ENCODE measurements at regions not wholly inside any gene's neighbourhood (a gene's known extent, or its start where the extent isn't known, plus 50 kb on each side); places are given as distances from the start of the nearest gene placed in this dataset.

DNA sequence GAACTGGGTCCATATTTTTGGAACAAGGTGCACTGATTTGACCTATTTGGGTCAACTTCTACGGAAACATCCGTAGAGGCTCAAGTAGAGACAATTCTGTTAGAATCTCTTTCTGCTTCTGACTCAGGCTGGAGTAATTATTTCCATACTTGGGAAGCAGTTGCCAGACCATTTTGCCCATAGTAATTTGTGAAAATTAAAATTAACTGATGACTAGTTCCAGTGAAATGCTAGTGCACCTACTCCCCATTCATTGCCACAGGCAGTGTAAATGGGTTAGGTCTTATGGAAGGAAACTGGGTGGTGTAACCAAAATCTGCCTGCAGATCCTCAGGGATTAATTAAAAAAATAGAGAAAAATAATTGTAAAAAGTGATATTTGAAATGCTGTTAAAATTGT lies 201.1 kb downstream of the TENT4A start:
- WGBS (ENCODE audit: insufficient coverage, low lambda C conversion rate): no CpG with 5 or more reads among the region's 2 CpGs
- Histone ChIP-seq H3K9me3 (ENCODE audit: control insufficient read depth, low read depth, low read length) (no peaks in the 10 kb centered on the region), H3K4me1 (ENCODE audit: control insufficient read depth, insufficient read depth, low read length) (no peaks in the 10 kb centered on the region), H3K27ac (ENCODE audit: low read length) (no peak overlapping the region), H3K36me3 (ENCODE audit: control insufficient read depth, insufficient read depth, low read length) (no peaks in the 10 kb centered on the region), H3K4me3 (ENCODE audit: low read length) (no peak overlapping the region), H3K27me3 (ENCODE audit: control insufficient read depth, insufficient read depth, low read length) (no peaks in the 10 kb centered on the region)
- DNase-seq: no peak

DNA sequence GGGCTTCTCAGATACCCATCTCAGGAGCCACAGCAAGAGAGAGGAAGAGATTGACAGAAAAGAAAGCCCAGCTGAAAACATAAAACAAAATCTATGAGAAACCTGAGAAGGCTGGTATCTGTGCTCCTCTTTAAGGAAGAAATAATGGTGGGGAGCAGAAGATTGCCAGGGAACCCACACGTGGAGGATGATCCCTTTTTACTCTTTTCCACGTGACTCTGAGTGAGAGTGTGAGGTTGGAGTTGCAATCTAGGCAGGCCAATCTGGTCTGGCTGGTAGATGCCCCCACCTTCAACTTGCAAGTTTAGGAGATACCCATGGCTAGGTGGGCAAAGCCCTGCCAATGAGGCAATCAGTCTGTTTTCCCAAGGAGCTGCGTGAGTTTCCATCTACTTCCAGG lies 202.3 kb downstream of the TENT4A start:
- no peaks in the 10 kb centered on the region for H3K4me1 ChIP-seq (ENCODE audit: control insufficient read depth, insufficient read depth, low read length)
- no peak overlapping the region for H3K4me3 ChIP-seq (ENCODE audit: low read length)
- no peaks in the 10 kb centered on the region for H3K9me3 ChIP-seq (ENCODE audit: control insufficient read depth, low read depth, low read length)
- no peaks in the 10 kb centered on the region for H3K36me3 ChIP-seq (ENCODE audit: control insufficient read depth, insufficient read depth, low read length)
- 80% methylated on average over 1 of the region's 3 CpGs for WGBS (ENCODE audit: insufficient coverage, low lambda C conversion rate)
- no peak for DNase-seq
- H3K27ac ChIP-seq (ENCODE audit: low read length): no peak overlapping the region
- no peaks in the 10 kb centered on the region for H3K27me3 ChIP-seq (ENCODE audit: control insufficient read depth, insufficient read depth, low read length)

DNA sequence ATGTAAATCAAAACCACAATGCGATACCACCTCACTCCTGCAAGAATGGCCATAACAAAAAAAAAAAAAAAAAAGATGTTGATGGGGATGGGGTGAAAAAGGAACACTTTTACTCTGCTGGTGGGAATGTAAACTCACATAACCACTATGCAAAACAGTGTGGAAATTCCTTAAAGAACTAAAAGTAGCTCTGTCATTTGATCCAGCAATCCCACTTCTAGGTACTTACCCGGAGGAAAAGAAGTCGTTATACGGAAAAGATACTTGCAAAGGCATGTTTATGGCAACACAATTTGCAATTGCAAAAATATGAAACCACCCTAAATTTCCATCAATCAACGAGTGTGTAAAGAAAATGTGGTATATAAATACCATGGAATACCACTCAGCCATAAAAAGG lies 205.0 kb downstream of the TENT4A start:
- DNase-seq: no peak
- H3K9me3 ChIP-seq (ENCODE audit: control insufficient read depth, low read depth, low read length): no peaks in the 10 kb centered on the region
- no peaks in the 10 kb centered on the region for H3K27me3 ChIP-seq (ENCODE audit: control insufficient read depth, insufficient read depth, low read length)
- 100% methylated on average over 1 of the region's 5 CpGs for WGBS (ENCODE audit: insufficient coverage, low lambda C conversion rate)
- H3K36me3 ChIP-seq (ENCODE audit: control insufficient read depth, insufficient read depth, low read length): no peaks in the 10 kb centered on the region
- H3K4me1 ChIP-seq (ENCODE audit: control insufficient read depth, insufficient read depth, low read length): no peaks in the 10 kb centered on the region
- H3K4me3 ChIP-seq (ENCODE audit: low read length): no peak overlapping the region
- no peak overlapping the region for H3K27ac ChIP-seq (ENCODE audit: low read length)

DNA sequence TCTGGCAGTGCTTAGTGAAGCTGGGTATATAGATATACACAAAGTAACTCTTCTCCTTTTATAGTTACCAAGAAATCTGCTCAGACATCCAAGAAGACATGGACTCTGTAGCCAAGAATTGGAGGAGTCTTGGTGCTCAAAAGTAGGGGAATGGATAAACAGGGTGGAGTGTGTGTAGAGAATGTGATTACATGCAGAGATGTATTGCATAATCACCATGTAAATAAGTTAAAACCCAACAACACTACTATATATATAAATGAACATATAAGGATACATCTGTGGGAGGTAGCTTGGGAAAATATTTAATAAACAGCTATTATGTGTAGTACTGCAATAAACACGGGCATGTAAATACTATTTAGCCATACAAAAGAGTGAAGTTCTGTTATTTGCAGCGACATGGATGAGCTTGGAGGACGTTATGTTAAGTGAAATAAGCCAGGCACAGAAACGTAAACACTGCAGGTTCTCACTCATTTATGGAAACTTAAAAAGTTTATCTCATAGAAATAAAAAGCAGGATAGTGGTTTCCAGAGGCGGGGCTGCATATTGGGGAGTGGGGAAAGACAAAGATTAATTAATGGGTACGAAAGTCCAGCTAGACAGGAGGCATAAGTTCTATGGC lies 207.5 kb downstream of the TENT4A start:
- H3K36me3 ChIP-seq (ENCODE audit: control insufficient read depth, insufficient read depth, low read length): no peaks in the 10 kb centered on the region
- no peak overlapping the region for H3K27ac ChIP-seq (ENCODE audit: low read length)
- no peaks in the 10 kb centered on the region for H3K9me3 ChIP-seq (ENCODE audit: control insufficient read depth, low read depth, low read length)
- no peaks in the 10 kb centered on the region for H3K27me3 ChIP-seq (ENCODE audit: control insufficient read depth, insufficient read depth, low read length)
- 81% methylated on average over 3 of the region's 6 CpGs for WGBS (ENCODE audit: insufficient coverage, low lambda C conversion rate)
- H3K4me3 ChIP-seq (ENCODE audit: low read length): no peak overlapping the region
- DNase-seq: no peak
- no peaks in the 10 kb centered on the region for H3K4me1 ChIP-seq (ENCODE audit: control insufficient read depth, insufficient read depth, low read length)

DNA sequence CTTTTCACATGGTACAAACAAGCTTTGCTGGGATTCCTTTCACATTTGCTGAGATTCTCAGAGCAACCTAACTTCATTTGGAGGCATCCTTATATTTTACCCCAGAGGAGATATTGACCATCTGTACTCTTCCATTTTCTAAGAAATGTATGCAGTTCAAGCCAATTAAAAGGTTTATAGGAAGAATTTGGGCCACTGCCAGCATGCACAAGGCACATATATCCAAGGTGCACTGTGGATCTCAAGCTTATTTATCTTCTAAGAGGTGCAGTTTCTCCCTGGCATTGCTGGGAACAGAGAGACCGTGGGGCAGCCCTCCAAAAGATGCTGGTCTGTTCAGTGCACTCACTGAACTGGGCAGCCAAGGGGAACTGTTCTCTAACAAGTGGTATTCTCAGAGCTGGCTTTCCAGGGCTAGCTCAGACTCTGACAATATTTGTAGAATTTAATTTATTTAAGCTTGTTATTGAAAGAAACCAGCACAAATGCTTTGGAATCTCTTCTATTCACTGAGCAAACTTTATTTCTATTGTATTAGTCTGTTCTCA lies 213.3 kb downstream of the TENT4A start:
- no peaks in the 10 kb centered on the region for H3K27me3 ChIP-seq (ENCODE audit: control insufficient read depth, insufficient read depth, low read length)
- WGBS (ENCODE audit: insufficient coverage, low lambda C conversion rate): no CpG with 5 or more reads among the region's 1 CpG
- H3K27ac ChIP-seq (ENCODE audit: low read length): no peak overlapping the region
- no peaks in the 10 kb centered on the region for H3K36me3 ChIP-seq (ENCODE audit: control insufficient read depth, insufficient read depth, low read length)
- no peaks in the 10 kb centered on the region for H3K9me3 ChIP-seq (ENCODE audit: control insufficient read depth, low read depth, low read length)
- DNase-seq: no peak
- no peaks in the 10 kb centered on the region for H3K4me1 ChIP-seq (ENCODE audit: control insufficient read depth, insufficient read depth, low read length)
- H3K4me3 ChIP-seq (ENCODE audit: low read length): no peak overlapping the region

DNA sequence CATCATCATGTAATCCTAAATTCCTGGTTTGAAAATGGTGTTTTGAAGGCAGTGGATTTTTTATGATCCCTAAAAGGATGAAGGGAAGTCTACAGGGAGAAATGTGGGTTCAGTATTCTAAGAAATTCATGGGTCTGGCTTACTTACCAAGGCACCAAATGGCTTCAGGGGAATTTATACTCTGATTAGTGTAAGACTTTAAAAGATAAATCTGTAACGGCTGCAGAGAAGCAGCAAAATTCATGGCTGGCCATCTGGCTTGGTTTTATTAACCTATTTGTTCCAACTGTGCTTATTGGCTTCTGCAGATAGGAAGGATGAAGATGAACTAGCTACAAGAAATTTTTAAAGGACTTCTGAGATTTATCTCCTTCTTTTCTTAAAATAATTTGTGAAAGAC lies 222.8 kb downstream of the TENT4A start:
- Histone ChIP-seq H3K36me3 (ENCODE audit: control insufficient read depth, insufficient read depth, low read length) (no peaks in the 10 kb centered on the region), H3K4me3 (ENCODE audit: low read length) (no peak overlapping the region), H3K27ac (ENCODE audit: low read length) (no peak overlapping the region), H3K4me1 (ENCODE audit: control insufficient read depth, insufficient read depth, low read length) (no peaks in the 10 kb centered on the region), H3K9me3 (ENCODE audit: control insufficient read depth, low read depth, low read length) (no peaks in the 10 kb centered on the region), H3K27me3 (ENCODE audit: control insufficient read depth, insufficient read depth, low read length) (no peaks in the 10 kb centered on the region)
- no peak for DNase-seq
- WGBS (ENCODE audit: insufficient coverage, low lambda C conversion rate): 60% methylated on average over 1 of the region's 1 CpG

DNA sequence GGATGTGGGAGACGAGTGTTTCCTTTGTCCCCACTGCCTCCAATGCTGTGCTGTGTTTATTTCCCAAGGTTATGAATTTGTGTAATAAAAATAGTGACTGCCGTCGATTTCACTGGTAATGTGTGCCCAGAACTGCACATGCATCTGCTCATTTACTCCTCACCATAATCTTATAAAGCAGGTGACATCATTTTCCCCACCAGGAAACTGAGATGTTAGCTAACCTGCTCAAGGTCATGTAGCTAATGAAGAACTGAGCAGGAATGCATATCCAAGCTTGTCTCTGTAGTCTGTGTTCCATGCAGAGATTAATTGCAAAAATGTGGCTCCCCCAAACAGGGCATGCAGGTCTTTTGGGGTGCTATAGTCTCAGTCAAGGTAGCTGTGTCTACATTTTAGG lies 224.4 kb downstream of the TENT4A start:
- no peak for DNase-seq

DNA sequence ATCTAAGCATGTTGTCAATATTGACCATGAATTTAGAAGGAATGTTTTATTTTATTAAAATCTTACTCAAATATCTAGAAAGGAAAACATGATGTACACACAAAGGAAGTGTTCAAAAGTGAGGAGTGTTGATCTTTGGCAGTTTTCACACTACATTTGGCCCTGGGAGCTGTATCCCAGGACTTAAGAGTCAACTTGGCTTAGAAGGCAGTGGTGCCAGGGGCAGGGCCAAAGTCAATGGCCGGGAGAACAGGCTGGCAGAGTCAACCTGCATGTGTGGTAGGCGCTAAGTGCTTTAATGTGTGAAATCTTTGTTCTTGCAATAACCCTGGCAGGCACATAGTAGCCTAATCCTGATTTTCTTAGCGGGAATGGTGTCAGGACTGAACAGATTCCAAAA lies 228.4 kb downstream of the TENT4A start:
- no peak for DNase-seq
- Histone ChIP-seq H3K27me3 (ENCODE audit: control insufficient read depth, insufficient read depth, low read length) (no peaks in the 10 kb centered on the region), H3K4me3 (ENCODE audit: low read length) (no peak overlapping the region), H3K27ac (ENCODE audit: low read length) (no peak overlapping the region), H3K36me3 (ENCODE audit: control insufficient read depth, insufficient read depth, low read length) (no peaks in the 10 kb centered on the region), H3K4me1 (ENCODE audit: control insufficient read depth, insufficient read depth, low read length) (no peaks in the 10 kb centered on the region), H3K9me3 (ENCODE audit: control insufficient read depth, low read depth, low read length) (no peaks in the 10 kb centered on the region)
- WGBS (ENCODE audit: insufficient coverage, low lambda C conversion rate): no CpG with 5 or more reads among the region's 3 CpGs

More for the DNA sequence above, 224.4 kb downstream of the TENT4A start:
- Histone ChIP-seq H3K4me1 (ENCODE audit: control insufficient read depth, insufficient read depth, low read length) (no peaks in the 10 kb centered on the region), H3K27me3 (ENCODE audit: control insufficient read depth, insufficient read depth, low read length) (no peaks in the 10 kb centered on the region), H3K36me3 (ENCODE audit: control insufficient read depth, insufficient read depth, low read length) (no peaks in the 10 kb centered on the region), H3K27ac (ENCODE audit: low read length) (no peak overlapping the region), H3K9me3 (ENCODE audit: control insufficient read depth, low read depth, low read length) (no peaks in the 10 kb centered on the region), H3K4me3 (ENCODE audit: low read length) (no peak overlapping the region)
- WGBS (ENCODE audit: insufficient coverage, low lambda C conversion rate): no CpG with 5 or more reads among the region's 3 CpGs

DNA sequence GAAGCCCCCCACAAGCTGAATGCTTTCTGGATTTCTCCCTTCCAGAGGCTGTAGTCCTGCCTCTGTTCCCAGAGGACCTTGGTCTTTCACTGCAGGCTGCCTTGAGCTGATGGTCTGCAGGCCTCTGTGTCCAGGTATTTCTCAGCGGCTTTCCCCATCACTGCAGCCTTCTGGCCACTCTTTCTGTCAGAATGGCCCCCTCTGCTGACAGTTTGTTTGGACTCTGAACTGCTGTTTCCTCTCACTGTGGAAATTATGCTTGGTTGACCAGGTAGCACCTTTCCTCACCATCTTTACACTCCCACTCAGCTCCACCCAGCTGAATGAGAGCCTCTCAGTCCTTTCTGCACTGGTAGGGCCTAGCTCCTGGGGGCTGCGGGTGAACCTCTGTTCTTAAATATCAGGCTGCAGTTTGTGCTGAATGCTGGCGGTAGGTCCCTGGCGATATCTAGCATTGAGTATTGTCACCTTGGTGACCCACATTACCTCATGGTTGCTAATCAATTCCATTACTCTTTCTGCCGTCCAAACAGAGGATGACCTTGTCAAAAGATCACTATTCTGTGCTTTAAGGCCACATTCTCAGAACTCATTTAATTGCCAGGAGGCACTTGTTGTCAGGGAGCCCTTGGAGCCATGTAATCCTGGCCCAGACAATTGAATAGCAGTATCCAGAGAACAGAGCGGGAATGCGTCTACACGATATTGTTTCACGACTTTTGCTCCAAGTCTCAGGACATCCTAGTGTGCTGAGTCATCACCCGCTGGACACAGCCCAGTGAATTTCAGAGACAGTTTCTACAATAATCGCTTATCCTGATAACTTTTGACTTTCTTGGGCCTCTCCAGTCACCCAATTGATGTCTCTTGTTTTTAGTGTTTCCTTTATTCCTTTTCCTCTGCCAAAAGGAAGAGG lies 230.2 kb downstream of the TENT4A start:
- 96% methylated on average over 4 of the region's 11 CpGs for WGBS (ENCODE audit: insufficient coverage, low lambda C conversion rate)

DNA sequence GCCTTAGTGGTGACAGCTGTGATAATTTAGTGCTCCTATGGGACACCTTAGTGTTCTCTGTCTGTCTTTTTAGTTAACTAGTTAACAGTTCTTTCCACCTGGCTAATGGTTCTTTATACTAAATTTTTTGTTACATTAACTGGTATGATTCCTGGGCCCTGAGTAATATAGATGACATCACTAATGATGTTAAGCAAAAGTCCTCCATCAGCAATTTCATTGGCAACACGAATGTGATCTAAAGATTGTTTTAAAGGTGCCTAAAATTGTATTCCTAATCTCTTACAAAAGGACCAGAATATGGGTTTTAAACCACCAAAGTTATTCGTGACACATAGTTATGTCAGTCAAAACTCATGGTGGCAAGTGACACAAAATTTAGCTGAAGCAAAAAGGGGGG lies 235.3 kb downstream of the TENT4A start:
- Histone ChIP-seq H3K4me1 (ENCODE audit: control insufficient read depth, insufficient read depth, low read length) (peaks cover 4% of the 10 kb centered on the region), H3K27me3 (ENCODE audit: control insufficient read depth, insufficient read depth, low read length) (no peaks in the 10 kb centered on the region), H3K27ac (ENCODE audit: low read length) (no peak overlapping the region), H3K4me3 (ENCODE audit: low read length) (no peak overlapping the region), H3K9me3 (ENCODE audit: control insufficient read depth, low read depth, low read length) (no peaks in the 10 kb centered on the region), H3K36me3 (ENCODE audit: control insufficient read depth, insufficient read depth, low read length) (no peaks in the 10 kb centered on the region)
- WGBS (ENCODE audit: insufficient coverage, low lambda C conversion rate): 81% methylated on average over 2 of the region's 2 CpGs
- no peak for DNase-seq

More for the DNA sequence above, 230.2 kb downstream of the TENT4A start:
- no peak for DNase-seq
- Histone ChIP-seq H3K27me3 (ENCODE audit: control insufficient read depth, insufficient read depth, low read length) (no peaks in the 10 kb centered on the region), H3K4me1 (ENCODE audit: control insufficient read depth, insufficient read depth, low read length) (peaks cover 4% of the 10 kb centered on the region), H3K4me3 (ENCODE audit: low read length) (no peak overlapping the region), H3K9me3 (ENCODE audit: control insufficient read depth, low read depth, low read length) (no peaks in the 10 kb centered on the region), H3K36me3 (ENCODE audit: control insufficient read depth, insufficient read depth, low read length) (no peaks in the 10 kb centered on the region), H3K27ac (ENCODE audit: low read length) (no peak overlapping the region)
